Inferior parietal cortex (tissue), 1 donor: ENCODE measurements at regions not wholly inside any gene's neighbourhood (a gene's known extent, or its start where the extent isn't known, plus 50 kb on each side); places are given as distances from the start of the nearest gene placed in this dataset.
"Not testable (repeated sequence)": the region's sequence is repeated elsewhere in the genome, so short reads cannot be mapped to it uniquely, and the experiment has no call there.

Experiments
- DNase-seq: peaks from one replicate; pipeline ENCODE4 v3.0.0-alpha.2; 2016; ENCODE audit errors: extremely low spot score

- DNase-seq: no peak
These were observed 105.4 kb upstream of the TLK1 start for GRCh38 chr2:171266102-171266501.

DNA sequence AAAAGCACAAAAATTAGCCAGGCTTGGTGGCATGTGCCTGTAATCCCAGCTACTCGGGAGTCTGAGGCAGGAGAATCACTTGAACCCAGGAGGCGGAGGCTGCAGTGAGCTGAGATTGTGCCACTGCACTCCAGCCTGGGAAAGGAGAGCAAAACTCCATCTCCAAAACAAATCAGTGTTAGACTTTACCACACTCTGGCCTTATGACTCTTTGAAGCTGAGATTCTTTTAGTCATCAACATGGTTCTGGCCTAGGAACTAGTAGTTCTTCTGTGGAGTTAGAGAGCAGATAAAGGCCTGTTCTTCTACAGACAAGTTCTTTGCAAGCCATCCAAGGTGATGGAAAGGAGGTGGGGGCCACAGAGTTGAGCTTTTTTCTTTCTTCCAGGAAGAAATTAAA is 100.8 kb upstream of the TLK1 start:
- not testable (repeated sequence) for DNase-seq

DNA sequence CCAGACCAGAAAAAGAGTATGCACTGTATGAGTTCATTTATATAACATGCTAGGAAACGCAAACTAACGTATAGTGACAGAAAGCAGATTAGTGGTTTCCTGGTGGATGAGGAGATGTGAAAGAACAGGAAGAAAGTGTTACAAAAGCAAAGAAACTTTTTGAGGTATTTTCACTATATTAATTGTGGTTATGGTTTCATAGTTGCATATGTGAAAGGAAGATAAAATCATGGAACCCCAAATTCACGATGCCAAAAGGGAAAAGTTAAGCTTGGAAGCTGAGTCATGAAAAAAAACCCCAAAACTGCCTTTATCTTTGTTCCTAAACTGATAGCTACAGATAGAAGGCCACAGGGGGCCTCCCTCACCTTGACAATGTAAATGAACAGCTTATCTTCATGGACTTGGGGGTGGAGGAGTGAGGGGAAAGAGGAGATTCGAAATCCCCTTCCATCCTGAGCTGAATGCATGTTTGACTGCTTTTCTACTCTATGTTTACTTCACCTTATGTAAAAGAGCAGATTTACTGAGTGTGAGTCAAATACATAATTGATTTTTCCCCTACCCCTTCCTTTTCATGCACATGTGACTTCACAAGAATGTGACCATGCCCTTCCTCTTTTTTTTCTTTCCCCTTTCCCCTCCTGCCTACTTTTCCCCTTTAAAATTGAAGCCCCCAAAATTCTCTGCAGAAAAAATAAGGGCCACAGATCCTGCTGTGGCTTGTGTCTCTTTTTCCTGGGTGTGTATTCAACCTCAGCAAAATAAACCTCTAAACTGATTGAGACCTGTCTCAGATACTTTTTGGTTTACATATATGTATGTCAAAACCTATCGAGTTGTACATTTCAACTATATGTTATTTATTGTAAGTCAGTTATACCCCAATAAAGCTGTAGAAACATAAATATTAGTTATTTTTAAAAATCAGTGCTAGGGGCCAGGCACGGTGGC is 100.1 kb upstream of the TLK1 start:
- DNase-seq: no peak

- no peak for DNase-seq
These were observed 94.0 kb upstream of the TLK1 start for GRCh38 chr2:171254666-171255065.

- no peak for DNase-seq
These were observed 93.4 kb upstream of the TLK1 start for GRCh38 chr2:171253900-171254650.

DNA sequence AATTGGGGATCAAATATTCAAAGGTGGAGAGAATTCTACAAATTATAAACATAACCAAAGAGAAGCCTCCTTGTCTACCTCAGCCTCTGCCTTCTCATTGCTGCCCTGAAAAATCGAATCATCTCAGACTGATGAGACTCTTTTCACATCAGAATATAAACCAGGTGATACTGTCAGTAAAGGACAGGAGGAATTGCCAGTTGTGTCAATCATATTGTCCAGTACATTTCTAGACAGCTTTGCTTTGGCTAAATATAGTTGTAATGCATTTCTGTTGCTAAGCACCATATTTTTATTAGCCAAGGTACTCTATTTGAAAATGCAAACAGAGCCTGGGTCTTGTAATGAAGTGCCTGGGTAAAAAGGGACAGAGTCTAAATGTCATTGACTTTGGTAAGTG is 92.6 kb upstream of the TLK1 start:
- no peak for DNase-seq

- DNase-seq: no peak
These were observed 89.0 kb upstream of the TLK1 start for GRCh38 chr2:171249689-171250088.

- DNase-seq: no peak
These were observed 87.3 kb upstream of the TLK1 start for GRCh38 chr2:171247741-171248662.

DNA sequence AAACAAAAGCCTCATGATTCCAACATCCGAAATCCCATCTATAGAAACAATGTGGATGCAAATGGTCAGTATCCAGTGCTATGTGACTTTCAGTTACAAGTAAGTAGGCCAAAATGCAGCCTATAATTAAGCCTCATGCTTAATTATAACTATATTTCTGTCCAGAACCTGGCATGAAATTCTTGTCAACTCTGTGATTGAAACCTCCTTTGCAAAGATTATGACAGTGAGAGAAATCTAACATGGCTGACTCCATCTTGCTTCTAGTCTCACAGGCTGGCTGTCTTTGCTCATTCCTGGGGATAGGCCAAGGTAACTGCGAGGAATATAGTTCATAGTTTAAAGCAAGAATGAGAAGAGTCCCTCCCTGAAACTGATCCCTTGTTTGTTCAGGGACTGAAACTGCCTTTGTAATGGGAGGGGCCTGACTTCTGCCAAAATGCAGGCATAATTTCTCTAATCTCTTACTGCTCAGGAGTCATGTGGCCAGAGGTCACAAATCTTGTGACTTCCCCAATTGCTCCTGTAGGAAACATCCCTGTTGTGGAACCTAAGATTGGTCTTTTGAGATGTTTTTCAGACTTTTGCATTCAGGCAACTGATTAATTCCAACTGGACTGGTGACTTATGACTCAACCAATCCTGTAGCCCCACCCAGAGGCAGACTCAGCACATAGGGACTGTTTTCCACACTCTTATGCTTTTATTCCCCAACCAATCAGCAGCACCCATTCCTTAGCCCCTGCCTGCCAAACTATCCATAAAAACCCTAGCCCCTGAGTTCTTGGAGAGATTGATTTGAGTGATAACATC is 84.5 kb upstream of the TLK1 start:
- no peak for DNase-seq

- DNase-seq: no peak
These were observed 83.8 kb upstream of the TLK1 start for GRCh38 chr2:171244466-171244969.

DNA sequence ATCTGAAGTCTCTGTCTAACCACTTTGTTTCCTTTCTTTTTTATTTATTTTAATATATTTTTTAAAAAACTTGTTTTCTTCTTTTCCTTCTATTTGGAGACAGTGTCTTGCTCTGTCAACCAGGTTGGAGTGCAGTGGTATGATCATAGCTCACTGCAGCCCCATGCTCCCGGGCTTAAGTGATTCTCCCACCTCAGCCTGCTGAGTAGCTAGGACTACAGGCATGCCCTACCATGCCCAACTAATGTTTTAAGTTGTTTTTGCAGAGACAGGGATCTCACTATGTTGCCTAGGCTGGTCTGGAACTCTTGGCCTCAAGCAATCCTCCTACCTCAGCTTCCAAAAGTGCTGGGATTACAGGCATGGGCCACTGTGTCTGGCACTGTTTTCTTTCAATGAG is 81.1 kb upstream of the TLK1 start:
- no peak for DNase-seq

DNA sequence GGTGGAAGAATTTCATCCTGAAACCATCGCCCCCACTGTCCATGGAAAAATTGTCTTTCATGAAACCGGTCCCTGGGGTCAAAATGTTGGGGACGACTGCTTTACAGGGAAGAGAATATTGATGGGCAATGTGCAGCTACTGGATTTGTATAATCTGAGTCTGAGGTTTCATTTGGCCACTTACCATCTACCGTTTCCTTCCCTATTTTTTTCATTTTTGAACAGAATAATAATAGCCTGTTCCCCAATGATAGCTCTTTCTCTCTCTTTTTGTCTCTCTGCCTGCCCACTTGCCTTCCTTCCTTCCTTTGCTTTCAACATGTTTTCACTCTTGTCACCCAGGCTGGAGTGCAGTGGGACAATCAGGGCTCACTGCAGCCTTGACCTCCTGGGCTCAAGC is 78.3 kb upstream of the TLK1 start:
- no peak for DNase-seq

- DNase-seq: no peak
These were observed 77.2 kb upstream of the TLK1 start for GRCh38 chr2:171237751-171238505.

- DNase-seq: no peak
These were observed 74.7 kb upstream of the TLK1 start for GRCh38 chr2:171235262-171235881.

- no peak for DNase-seq
These were observed 69.5 kb upstream of the TLK1 start for GRCh38 chr2:171230176-171230575.

DNA sequence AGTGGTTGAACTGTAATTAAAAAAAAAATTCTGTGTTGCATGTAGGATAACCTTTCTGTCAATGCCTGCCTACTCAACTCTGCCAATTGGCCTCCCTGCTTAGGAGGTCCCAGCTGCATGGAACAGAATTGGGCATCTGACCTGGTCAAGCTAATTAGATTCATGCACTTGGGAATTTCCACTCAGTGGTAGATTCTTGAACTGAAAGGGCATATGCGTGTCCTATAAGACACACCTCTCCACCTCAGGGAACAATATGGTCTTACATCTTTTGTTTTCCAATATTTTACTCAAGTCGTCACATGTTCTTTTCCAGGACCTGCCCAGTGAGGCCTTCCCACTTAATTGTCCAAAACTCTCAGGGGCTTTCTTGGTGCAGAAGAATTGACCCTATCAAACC is 68.1 kb upstream of the TLK1 start:
- no peak for DNase-seq

- DNase-seq: no peak
These were observed 66.5 kb upstream of the TLK1 start for GRCh38 chr2:171227066-171227782.

DNA sequence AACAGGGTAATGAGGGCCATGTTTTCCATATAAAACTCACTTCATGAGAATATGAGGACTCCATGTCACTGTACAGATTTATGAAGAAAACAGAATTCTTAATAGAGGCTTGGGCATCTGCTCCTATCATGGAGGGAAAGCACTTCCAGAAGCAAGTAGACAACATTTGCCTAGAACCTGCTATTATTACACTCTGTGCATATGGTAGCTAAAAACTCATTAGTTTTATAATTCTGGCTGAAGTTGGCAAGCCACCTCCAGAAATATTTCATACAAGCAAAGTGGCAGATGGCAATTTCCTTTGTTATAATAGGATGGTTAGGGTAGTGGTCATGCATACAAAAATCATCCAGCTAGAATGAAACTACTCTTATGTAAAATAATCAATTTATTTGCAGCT is 65.8 kb upstream of the TLK1 start:
- peak; percentile 34 for DNase-seq

DNA sequence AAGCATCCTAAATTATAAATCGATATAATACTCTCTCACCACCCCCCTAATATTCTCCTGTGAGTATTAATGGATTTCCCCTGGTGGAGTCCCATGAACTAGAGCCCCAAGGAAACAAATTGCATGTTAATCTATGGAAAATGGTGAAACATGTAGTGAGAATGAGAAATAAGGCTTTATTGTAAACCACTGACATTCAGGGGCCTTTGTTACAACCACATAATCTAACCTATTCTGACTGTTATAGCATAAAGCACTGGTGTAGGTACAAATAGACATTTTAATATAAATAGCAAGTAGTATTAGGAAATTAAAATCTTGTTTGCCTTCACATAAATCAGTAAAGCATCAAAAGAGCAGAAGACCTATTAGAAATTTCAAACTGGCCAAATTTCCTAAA is 65.3 kb upstream of the TLK1 start:
- no peak for DNase-seq
